Ovary (tissue), 7 donors: ENCODE measurements at regions not wholly inside any gene's neighbourhood (a gene's known extent, or its start where the extent isn't known, plus 50 kb on each side); places are given as distances from the start of the nearest gene placed in this dataset.

Experiments
- DNase-seq, 5 donors: peaks; one replicate each; pipeline ENCODE4 v3.0.0-alpha.2; 2019 to 2020
- H3K27ac ChIP-seq, 2 donors: fragments of 200-600 bp; one replicate each; pipeline versions ENCODE4 v1.5.1 to v1.8.0; 2019 to 2022
- H3K27me3 ChIP-seq: fragments of 200-600 bp; one replicate; pipeline ENCODE4 v1.8.0; 2022
- H3K36me3 ChIP-seq: fragments of 200-600 bp; sonication (generic); one replicate; pipeline ENCODE4 v1.5.1; 2019
- H3K4me1 ChIP-seq: one replicate; pipeline ENCODE4 v1.8.1; 2013; ENCODE audit warnings: mild to moderate bottlenecking, moderate library complexity; ENCODE audit not compliant: insufficient read depth
- H3K4me3 ChIP-seq: fragments of 200-600 bp; sonication (generic); one replicate; pipeline ENCODE4 v1.5.1; 2017
- H3K9me3 ChIP-seq, 2 donors: fragments of 200-600 bp in 1 of 2; sonication (generic) in 1 of 2; one replicate each; pipeline versions ENCODE4 v1.5.1 to v1.8.1; 2013 to 2019; ENCODE audit warnings: mild to moderate bottlenecking in 1 of 2, moderate library complexity in 1 of 2
- CTCF ChIP-seq, 3 donors: fragments of 450-650 bp in 2 of 3; fragments of 200-600 bp in 1 of 3; IDR thresholded peaks; one replicate each; pipeline versions ENCODE4 v1.5.1 to v1.8.0; 2016 to 2022; ENCODE audit warnings: antibody characterized with exemption in 3 of 3, mild to moderate bottlenecking in 1 of 3
- EP300 ChIP-seq: sonication (generic); formaldehyde crosslinking; IDR thresholded peaks from one replicate; pipeline ENCODE4 v1.6.1; 2017; ENCODE audit warnings: antibody characterized with exemption
- POLR2A ChIP-seq: fragments of 450-650 bp; IDR thresholded peaks from one replicate; pipeline ENCODE4 v1.6.1; 2017; ENCODE audit warnings: antibody characterized with exemption, mild to moderate bottlenecking, moderate library complexity
- WGBS, 3 donors: extraction: QIAGEN DNeasy Blood & Tissue Kit in 1 of 3; methylation state at CpG; one replicate each; pipeline versions ENCODE4 v1.1.5 to v1.1.7; 2013 to 2017; 5-methylcytosine and 5-hydroxymethylcytosine counted together
- intact Hi-C, 4 donors: fragments of 100-400 bp; cut with DNase I; formaldehyde crosslinking; loops; one replicate each; pipeline versions ENCODE4 v1.11.0 to v1.15.1; 2022 to 2023
- donor health status: DM: no; HTN: no; CAD: no; lungs with moderate emphysema.
- donor health status: DM: no; HTN: no; CAD: no.
- donor health status: Bipolar disorder and iron deficiency.
- donor health status: DM: no; HTN: no; CAD: no.
- donor health status: DM: yes; HTN: yes; CAD: no.

- Histone ChIP-seq H3K27ac (no peak overlapping the region), H3K4me1 (no peaks in the 10 kb centered on the region), H3K36me3 (no peaks in the 10 kb centered on the region), H3K27me3 (no peaks in the 10 kb centered on the region), H3K9me3 (no peaks in the 10 kb centered on the region), H3K4me3 (no peak overlapping the region)
- no peak for DNase-seq
- 83 to 87% (median 85%) methylated on average over 4 of the region's 4 CpGs for WGBS, 3 donors
- intact Hi-C loops = no loop called here
- TF ChIP-seq POLR2A (no peak), EP300 (no peak), CTCF (IDR thresholded peaks at IDR 0.05) (no peak)
These were observed 1041.2 kb downstream of the TUSC7 start for GRCh38 chr3:117750674-117751269.

- no peaks in the 10 kb centered on the region for H3K36me3 ChIP-seq
- H3K27ac ChIP-seq = no peak overlapping the region
- no peak for TF ChIP-seq EP300
- TF ChIP-seq CTCF (IDR thresholded peaks at IDR 0.05) = no peak
- TF ChIP-seq POLR2A = no peak
- H3K4me1 ChIP-seq = no peaks in the 10 kb centered on the region
- H3K27me3 ChIP-seq = no peaks in the 10 kb centered on the region
- H3K4me3 ChIP-seq = no peak overlapping the region
- intact Hi-C loops = no loop called here
- no peak for DNase-seq
- 88 to 94% (median 91%) methylated on average over 4 of the region's 4 CpGs for WGBS, 3 donors
- no peaks in the 10 kb centered on the region for H3K9me3 ChIP-seq
These were observed 1042.1 kb downstream of the TUSC7 start for GRCh38 chr3:117751651-117752050.

- TF ChIP-seq CTCF (IDR thresholded peaks at IDR 0.05) (no peak), EP300 (no peak), POLR2A (no peak)
- Histone ChIP-seq H3K4me3 (no peak overlapping the region), H3K4me1 (no peaks in the 10 kb centered on the region), H3K36me3 (no peaks in the 10 kb centered on the region), H3K9me3 (no peaks in the 10 kb centered on the region), H3K27ac (no peak overlapping the region), H3K27me3 (no peaks in the 10 kb centered on the region)
- WGBS, 3 donors = 80 to 92% (median 84%) methylated on average over 3 of the region's 3 CpGs
- no peak for DNase-seq
- intact Hi-C loops = no loop called here
These were observed 1043.6 kb downstream of the TUSC7 start for GRCh38 chr3:117752984-117753717.

- no peak overlapping the region for H3K27ac ChIP-seq
- H3K27me3 ChIP-seq = no peaks in the 10 kb centered on the region
- H3K36me3 ChIP-seq = no peaks in the 10 kb centered on the region
- no peak for TF ChIP-seq EP300
- TF ChIP-seq POLR2A = no peak
- no peak for TF ChIP-seq CTCF (IDR thresholded peaks at IDR 0.05)
- no peak overlapping the region for H3K4me3 ChIP-seq
- 82 to 86% (median 85%) methylated on average over 2 of the region's 2 CpGs for WGBS, 3 donors
- DNase-seq = no peak
- intact Hi-C loops = no loop called here
- H3K4me1 ChIP-seq = no peaks in the 10 kb centered on the region
- no peaks in the 10 kb centered on the region for H3K9me3 ChIP-seq
These were observed 1044.5 kb downstream of the TUSC7 start for GRCh38 chr3:117754058-117754457.
